GM23338 (cell line): ENCODE measurements at regions not wholly inside any gene's neighbourhood (a gene's known extent, or its start where the extent isn't known, plus 50 kb on each side); places are given as distances from the start of the nearest gene placed in this dataset.
A peak's percentile ranks its signal among the peaks of the same experiment; 100 is the strongest.

Experiments
- ATAC-seq: fragments of 200-7000 bp; cut with Tn5 transposase; 3 replicates; pipeline ENCODE4 v1.9.1; 2020
- DNase-seq: peaks from one replicate; pipeline ENCODE4 v3.0.0-alpha.2; 2015; ENCODE audit warnings: low spot score
- H2AFZ ChIP-seq: fragments of 200-600 bp; sonication (generic); 2 replicates; pipeline ENCODE4 v1.8.0; 2016; ENCODE audit warnings: antibody characterized with exemption, mild to moderate bottlenecking, moderate library complexity
- H3F3A ChIP-seq: fragments of 200-600 bp; sonication (generic); replicated peaks from 2 replicates; pipeline ENCODE4 v1.8.0; 2017; ENCODE audit warnings: antibody characterized with exemption, mixed run types, low read depth
- H3K27ac ChIP-seq: fragments of 200-600 bp; sonication (generic); 2 replicates; pipeline ENCODE4 v1.6.1; 2016; ENCODE audit warnings: low read depth
- H3K27me3 ChIP-seq: fragments of 200-600 bp; sonication (generic); 2 replicates; pipeline ENCODE4 v1.8.0; 2016; ENCODE audit warnings: mild to moderate bottlenecking, mixed run types, moderate library complexity; ENCODE audit not compliant: insufficient read depth
- H3K36me3 ChIP-seq: fragments of 200-600 bp; sonication (generic); 2 replicates; pipeline ENCODE4 v1.8.0; 2016; ENCODE audit warnings: mild to moderate bottlenecking; ENCODE audit not compliant: insufficient read depth
- H3K4me1 ChIP-seq: fragments of 200-600 bp; sonication (generic); 2 replicates; pipeline ENCODE4 v1.8.0; 2016; ENCODE audit warnings: mild to moderate bottlenecking, moderate library complexity; ENCODE audit not compliant: insufficient read depth
- H3K4me2 ChIP-seq: fragments of 200-600 bp; sonication (generic); 2 replicates; pipeline ENCODE4 v1.7.1; 2017; ENCODE audit warnings: mixed run types
- H3K4me3 ChIP-seq: fragments of 200-600 bp; sonication (generic); 2 replicates; pipeline ENCODE4 v1.6.1; 2016; ENCODE audit warnings: mixed run types
- H3K79me2 ChIP-seq: fragments of 200-600 bp; sonication (generic); replicated peaks from 2 replicates; pipeline ENCODE4 v1.8.0; 2017; ENCODE audit warnings: mild to moderate bottlenecking; ENCODE audit not compliant: insufficient read depth
- H3K9me2 ChIP-seq: fragments of 200-600 bp; sonication (generic); 2 replicates; pipeline ENCODE4 v1.8.0; 2017; ENCODE audit not compliant: insufficient read depth
- H4K20me1 ChIP-seq: fragments of 200-600 bp; sonication (generic); replicated peaks from 2 replicates; pipeline ENCODE4 v1.8.0; 2017; ENCODE audit warnings: mild to moderate bottlenecking; ENCODE audit not compliant: insufficient read depth
- H3K27ac Mint-ChIP-seq: 2 replicates; pipeline ENCODE4 v1.8.0; 2020; ENCODE audit warnings: inconsistent platforms, mild to moderate bottlenecking, moderate library complexity, mixed read lengths
- H3K27me3 Mint-ChIP-seq: 3 replicates; pipeline ENCODE4 v1.8.0; 2022; ENCODE audit warnings: low read depth, mild to moderate bottlenecking, moderate library complexity, mixed read lengths, inconsistent platforms; ENCODE audit not compliant: insufficient read depth, poor library complexity
- H3K36me3 Mint-ChIP-seq: 3 replicates; pipeline ENCODE4 v1.8.0; 2021; ENCODE audit warnings: low read depth, mild to moderate bottlenecking, inconsistent platforms, moderate library complexity, mixed read lengths
- H3K4me1 Mint-ChIP-seq: 3 replicates; pipeline ENCODE4 v1.8.0; 2020; ENCODE audit warnings: mild to moderate bottlenecking, inconsistent platforms, mixed read lengths
- H3K4me3 Mint-ChIP-seq: 3 replicates; pipeline ENCODE4 v1.8.0; 2021; ENCODE audit warnings: moderate library complexity, mild to moderate bottlenecking, inconsistent platforms, mixed read lengths
- H3K9me3 Mint-ChIP-seq: 3 replicates; pipeline ENCODE4 v1.8.0; 2020; ENCODE audit warnings: moderate library complexity, mild to moderate bottlenecking, inconsistent platforms, mixed read lengths
- CREB1 ChIP-seq: fragments of 250-450 bp; sonication (Bioruptor Pico); IDR thresholded peaks from 2 replicates; pipeline ENCODE4 v1.5.0; 2020; ENCODE audit warnings: low read depth, mild to moderate bottlenecking, moderate library complexity
- ETS1 ChIP-seq: IDR thresholded peaks from 2 replicates; pipeline ENCODE4 v1.6.1; 2016; ENCODE audit warnings: antibody characterized with exemption
- EZH2 ChIP-seq: fragments of 200-600 bp; sonication (generic); IDR thresholded peaks from one replicate; pipeline ENCODE4 v1.8.0; 2017; ENCODE audit warnings: antibody characterized with exemption, mild to moderate bottlenecking, low read depth; ENCODE audit not compliant: unreplicated experiment
- EZH2phosphoT487 ChIP-seq: fragments of 200-600 bp; sonication (generic); IDR thresholded peaks from one replicate; pipeline ENCODE4 v1.8.1; 2018; ENCODE audit warnings: antibody characterized with exemption; ENCODE audit not compliant: unreplicated experiment
- NANOG ChIP-seq: IDR thresholded peaks from 2 replicates; pipeline ENCODE4 v1.6.1; 2016; ENCODE audit warnings: antibody characterized with exemption, borderline replicate concordance
- POLR2AphosphoS5 ChIP-seq: IDR thresholded peaks from 2 replicates; pipeline ENCODE4 v1.6.1; 2016; ENCODE audit warnings: antibody characterized with exemption, low read depth
- REST ChIP-seq: IDR thresholded peaks from one replicate; pipeline ENCODE4 v1.6.1; 2018; ENCODE audit warnings: antibody characterized with exemption; ENCODE audit not compliant: unreplicated experiment
- STAT1 ChIP-seq: IDR thresholded peaks from one replicate; pipeline ENCODE4 v1.6.1; 2016; ENCODE audit warnings: antibody characterized with exemption; ENCODE audit not compliant: unreplicated experiment
- ZNF114 ChIP-seq: fragments of 250-450 bp; sonication (Bioruptor Pico); IDR thresholded peaks from 2 replicates; pipeline ENCODE4 v1.5.0; 2020; ENCODE audit warnings: mild to moderate bottlenecking, moderate library complexity
- ZNF331 ChIP-seq: fragments of 250-450 bp; sonication (Bioruptor Pico); IDR thresholded peaks from 2 replicates; pipeline ENCODE4 v1.5.0; 2020; ENCODE audit warnings: low read depth, mild to moderate bottlenecking, moderate library complexity
- ZNF462 ChIP-seq: fragments of 250-450 bp; sonication (Bioruptor Pico); IDR thresholded peaks from 2 replicates; pipeline ENCODE4 v1.5.0; 2020; ENCODE audit warnings: mild to moderate bottlenecking, moderate library complexity

GRCh38 chr2:192735447-192735846, 540.7 kb upstream of the TMEFF2 start:
- Mint-ChIP-seq H3K36me3 (no peaks in the 10 kb centered on the region), H3K27ac (peak overlapping the region; percentile 41; the same call in 1 of the 2 replicates)
- TF ChIP-seq ZNF114 (CRISPR knock-in tag) = no peak
- peak; percentile 39; the same call in 1 of the 2 replicates for TF ChIP-seq NANOG

GRCh38 chr2:192729369-192729768, 534.6 kb upstream of the TMEFF2 start:
- no peaks in the 10 kb centered on the region for H3F3A ChIP-seq
- Mint-ChIP-seq H3K9me3 (no peaks in the 10 kb centered on the region), H3K4me1 (no peaks in the 10 kb centered on the region; the same call in 2 of the 3 replicates), H3K36me3 (no peaks in the 10 kb centered on the region), H3K4me3 (no peak overlapping the region), H3K27me3 (no peaks in the 10 kb centered on the region), H3K27ac (no peak overlapping the region)
- DNase-seq (no peak), ATAC-seq (no peak)
- H3K27ac ChIP-seq = no peak overlapping the region
- H3K79me2 ChIP-seq = no peaks in the 10 kb centered on the region
- no peaks in the 10 kb centered on the region for H3K36me3 ChIP-seq
- H3K9me2 ChIP-seq = no peaks in the 10 kb centered on the region
- H3K27me3 ChIP-seq = no peaks in the 10 kb centered on the region
- no peak overlapping the region for H3K4me2 ChIP-seq
- H2AFZ ChIP-seq = no peak overlapping the region
- no peak overlapping the region for H3K4me3 ChIP-seq
- H4K20me1 ChIP-seq = no peaks in the 10 kb centered on the region
- H3K4me1 ChIP-seq = no peaks in the 10 kb centered on the region
- no peak for TF ChIP-seq ZNF114 (CRISPR knock-in tag)
- no peak for TF ChIP-seq POLR2AphosphoS5
- TF ChIP-seq EZH2 = no peak
- TF ChIP-seq STAT1 = no peak
- TF ChIP-seq CREB1 (CRISPR knock-in tag) = no peak
- no peak for TF ChIP-seq EZH2phosphoT487
- no peak for TF ChIP-seq ZNF462
- TF ChIP-seq ZNF331 (CRISPR knock-in tag) = no peak
- no peak for TF ChIP-seq NANOG
- TF ChIP-seq ETS1 = no peak
- TF ChIP-seq REST = no peak

More at GRCh38 chr2:192735447-192735846, 540.7 kb upstream of the TMEFF2 start:
- no peaks in the 10 kb centered on the region for H3K9me2 ChIP-seq
- peaks cover 4% of the 10 kb centered on the region; the same call in 1 of the 2 replicates for H3K4me1 ChIP-seq
- DNase-seq (peak; percentile 16), ATAC-seq (no peak)
- no peak overlapping the region for H3K4me2 ChIP-seq
- H4K20me1 ChIP-seq = no peaks in the 10 kb centered on the region
- no peak overlapping the region for H3K27ac ChIP-seq
- H3K36me3 ChIP-seq = no peaks in the 10 kb centered on the region
- peaks cover 7% of the 10 kb centered on the region for H3K4me1 Mint-ChIP-seq
- no peak overlapping the region for H3K4me3 Mint-ChIP-seq
- H3F3A ChIP-seq = no peaks in the 10 kb centered on the region
- H3K9me3 Mint-ChIP-seq = no peaks in the 10 kb centered on the region; the same call in 2 of the 3 replicates
- no peaks in the 10 kb centered on the region for H3K27me3 Mint-ChIP-seq
- no peak overlapping the region for H2AFZ ChIP-seq
- H3K27me3 ChIP-seq = no peaks in the 10 kb centered on the region
- H3K4me3 ChIP-seq = no peak overlapping the region
- H3K79me2 ChIP-seq = no peaks in the 10 kb centered on the region
